ENCODE measurements at regions not wholly inside any gene's neighbourhood (a gene's known extent, or its start where the extent isn't known, plus 50 kb on each side); places are given as distances from the start of the nearest gene placed in this dataset.

GRCh38 chr5:163384669-163385068 lies 52.7 kb upstream of the CCNG1 start:
- H3K9ac ChIP-seq (ENCODE audit: low read length) = peak overlapping the region; percentile 75
- no peak overlapping the region for H3K23ac ChIP-seq (ENCODE audit: low read length in 2 of 2)
- no peak overlapping the region for H3K14ac ChIP-seq (ENCODE audit: low read length in 2 of 2)
- H2BK120ac ChIP-seq (ENCODE audit: low read depth, low read length) = no peak overlapping the region
- 92% methylated on average over 1 of the region's 4 CpGs for WGBS
- H4K8ac ChIP-seq (ENCODE audit: low read length) = no peak overlapping the region
- no peak overlapping the region for H3K4ac ChIP-seq (ENCODE audit: low read depth in 1 of 2, low read length in 2 of 2)
- no peak overlapping the region for H3K4me2 ChIP-seq (ENCODE audit: low read length, poor library complexity, severe bottlenecking)
- no peak overlapping the region for H3K18ac ChIP-seq (ENCODE audit: low read depth in 1 of 2, low read length in 2 of 2)
- no peak overlapping the region for H4K91ac ChIP-seq (ENCODE audit: low read length)
- H3K4me3 ChIP-seq (ENCODE audit: insufficient read depth in 1 of 2, low read depth in 1 of 2, low read length in 2 of 2) = peak overlapping the region in 1 of 2 experiments; percentile 19
- no peak overlapping the region for H3K27ac ChIP-seq (ENCODE audit: low read length, poor library complexity, severe bottlenecking)
- H2BK12ac ChIP-seq (ENCODE audit: low read length in 2 of 2) = no peak overlapping the region
- no peaks in the 10 kb centered on the region for H3K9me3 ChIP-seq (ENCODE audit: control insufficient read depth, low read length)
- H3K4me1 ChIP-seq (ENCODE audit: control insufficient read depth, insufficient read depth, low read depth, low read length) = peaks cover 3% of the 10 kb centered on the region
- H2AFZ ChIP-seq (ENCODE audit: low read depth, low read length) = no peak overlapping the region
- no peak overlapping the region for H2BK5ac ChIP-seq (ENCODE audit: low read depth, low read length, poor library complexity, severe bottlenecking)
- H3K36me3 ChIP-seq (ENCODE audit: control insufficient read depth in 1 of 2, insufficient read depth in 2 of 2, low read depth in 1 of 2, low read length in 2 of 2) = no peaks in the 10 kb centered on the region
- no peaks in the 10 kb centered on the region for H3K27me3 ChIP-seq (ENCODE audit: control insufficient read depth in 1 of 2, insufficient read depth in 1 of 2, low read length in 2 of 2)
- DNase-seq = no peak
- H3K79me1 ChIP-seq (replicated peaks; ENCODE audit: low read length, poor library complexity, severe bottlenecking) = no peaks in the 10 kb centered on the region
- H2BK15ac ChIP-seq (ENCODE audit: low read depth, poor library complexity, severe bottlenecking) = no peak overlapping the region
- no peak overlapping the region for H2AK5ac ChIP-seq (ENCODE audit: low read length, severe bottlenecking)

GRCh38 chr5:163385271-163385670 lies 52.1 kb upstream of the CCNG1 start:
- Histone ChIP-seq H3K4me2 (ENCODE audit: low read length, poor library complexity, severe bottlenecking) (no peak overlapping the region), H3K23ac (ENCODE audit: low read length in 2 of 2) (no peak overlapping the region), H4K91ac (ENCODE audit: low read length) (no peak overlapping the region), H2AFZ (ENCODE audit: low read depth, low read length) (no peak overlapping the region), H3K27ac (ENCODE audit: low read length, poor library complexity, severe bottlenecking) (no peak overlapping the region), H3K79me1 (replicated peaks; ENCODE audit: low read length, poor library complexity, severe bottlenecking) (no peaks in the 10 kb centered on the region), H3K4ac (ENCODE audit: low read depth in 1 of 2, low read length in 2 of 2) (no peak overlapping the region), H3K9ac (ENCODE audit: low read length) (peak overlapping the region; percentile 75), H2BK15ac (ENCODE audit: low read depth, poor library complexity, severe bottlenecking) (no peak overlapping the region), H3K4me1 (ENCODE audit: control insufficient read depth, insufficient read depth, low read depth, low read length) (no peaks in the 10 kb centered on the region), H2AK5ac (ENCODE audit: low read length, severe bottlenecking) (no peak overlapping the region), H2BK120ac (ENCODE audit: low read depth, low read length) (no peak overlapping the region), H3K9me3 (ENCODE audit: control insufficient read depth, low read length) (no peaks in the 10 kb centered on the region), H3K4me3 (ENCODE audit: insufficient read depth in 1 of 2, low read depth in 1 of 2, low read length in 2 of 2) (peak overlapping the region in 1 of 2 experiments; percentile 19), H3K36me3 (ENCODE audit: control insufficient read depth in 1 of 2, insufficient read depth in 2 of 2, low read depth in 1 of 2, low read length in 2 of 2) (no peaks in the 10 kb centered on the region), H3K27me3 (ENCODE audit: control insufficient read depth in 1 of 2, insufficient read depth in 1 of 2, low read length in 2 of 2) (no peaks in the 10 kb centered on the region), H3K18ac (ENCODE audit: low read depth in 1 of 2, low read length in 2 of 2) (no peak overlapping the region), H2BK5ac (ENCODE audit: low read depth, low read length, poor library complexity, severe bottlenecking) (no peak overlapping the region), H3K14ac (ENCODE audit: low read length in 2 of 2) (no peak overlapping the region), H2BK12ac (ENCODE audit: low read length in 2 of 2) (no peak overlapping the region), H4K8ac (ENCODE audit: low read length) (no peak overlapping the region)
- DNase-seq = no peak
- 91% methylated on average over 5 of the region's 5 CpGs for WGBS

- H3K4me2 ChIP-seq (ENCODE audit: low read length, poor library complexity, severe bottlenecking) = no peak overlapping the region
- no peak overlapping the region for H2AFZ ChIP-seq (ENCODE audit: low read depth, low read length)
- H3K18ac ChIP-seq (ENCODE audit: low read depth in 1 of 2, low read length in 2 of 2) = no peak overlapping the region
- H3K9ac ChIP-seq (ENCODE audit: low read length) = peak overlapping the region; percentile 75
- no peak overlapping the region for H3K14ac ChIP-seq (ENCODE audit: low read length in 2 of 2)
- no peak overlapping the region for H3K27ac ChIP-seq (ENCODE audit: low read length, poor library complexity, severe bottlenecking)
- H3K4ac ChIP-seq (ENCODE audit: low read depth in 1 of 2, low read length in 2 of 2) = no peak overlapping the region
- DNase-seq = no peak
- no peak overlapping the region for H2BK120ac ChIP-seq (ENCODE audit: low read depth, low read length)
- peak overlapping the region in 1 of 2 experiments; percentile 19 for H3K4me3 ChIP-seq (ENCODE audit: insufficient read depth in 1 of 2, low read depth in 1 of 2, low read length in 2 of 2)
- no peaks in the 10 kb centered on the region for H3K27me3 ChIP-seq (ENCODE audit: control insufficient read depth in 1 of 2, insufficient read depth in 1 of 2, low read length in 2 of 2)
- H3K36me3 ChIP-seq (ENCODE audit: control insufficient read depth in 1 of 2, insufficient read depth in 2 of 2, low read depth in 1 of 2, low read length in 2 of 2) = no peaks in the 10 kb centered on the region
- H2BK12ac ChIP-seq (ENCODE audit: low read length in 2 of 2) = no peak overlapping the region
- H2BK15ac ChIP-seq (ENCODE audit: low read depth, poor library complexity, severe bottlenecking) = no peak overlapping the region
- no peak overlapping the region for H4K8ac ChIP-seq (ENCODE audit: low read length)
- H3K9me3 ChIP-seq (ENCODE audit: control insufficient read depth, low read length) = no peaks in the 10 kb centered on the region
- H4K91ac ChIP-seq (ENCODE audit: low read length) = no peak overlapping the region
- no peak overlapping the region for H2AK5ac ChIP-seq (ENCODE audit: low read length, severe bottlenecking)
- H3K79me1 ChIP-seq (replicated peaks; ENCODE audit: low read length, poor library complexity, severe bottlenecking) = no peaks in the 10 kb centered on the region
- no peak overlapping the region for H3K23ac ChIP-seq (ENCODE audit: low read length in 2 of 2)
- WGBS = no CpG with 5 or more reads among the region's 1 CpG
- no peaks in the 10 kb centered on the region for H3K4me1 ChIP-seq (ENCODE audit: control insufficient read depth, insufficient read depth, low read depth, low read length)
- no peak overlapping the region for H2BK5ac ChIP-seq (ENCODE audit: low read depth, low read length, poor library complexity, severe bottlenecking)
These were observed 51.6 kb upstream of the CCNG1 start for GRCh38 chr5:163385824-163386223.

GRCh38 chr5:163386352-163386751 lies 51.0 kb upstream of the CCNG1 start:
- H3K36me3 ChIP-seq (ENCODE audit: control insufficient read depth in 1 of 2, insufficient read depth in 2 of 2, low read depth in 1 of 2, low read length in 2 of 2) = no peaks in the 10 kb centered on the region
- no peaks in the 10 kb centered on the region for H3K9me3 ChIP-seq (ENCODE audit: control insufficient read depth, low read length)
- DNase-seq = no peak

More at GRCh38 chr5:163386352-163386751, 51.0 kb upstream of the CCNG1 start:
- Histone ChIP-seq H3K4me2 (ENCODE audit: low read length, poor library complexity, severe bottlenecking) (no peak overlapping the region), H4K8ac (ENCODE audit: low read length) (no peak overlapping the region), H3K4me3 (ENCODE audit: insufficient read depth in 1 of 2, low read depth in 1 of 2, low read length in 2 of 2) (no peak overlapping the region), H3K79me1 (replicated peaks; ENCODE audit: low read length, poor library complexity, severe bottlenecking) (no peaks in the 10 kb centered on the region), H3K27ac (ENCODE audit: low read length, poor library complexity, severe bottlenecking) (no peak overlapping the region), H3K4me1 (ENCODE audit: control insufficient read depth, insufficient read depth, low read depth, low read length) (no peaks in the 10 kb centered on the region), H2BK5ac (ENCODE audit: low read depth, low read length, poor library complexity, severe bottlenecking) (no peak overlapping the region), H2AK5ac (ENCODE audit: low read length, severe bottlenecking) (no peak overlapping the region), H3K4ac (ENCODE audit: low read depth in 1 of 2, low read length in 2 of 2) (no peak overlapping the region), H2BK12ac (ENCODE audit: low read length in 2 of 2) (no peak overlapping the region), H3K27me3 (ENCODE audit: control insufficient read depth in 1 of 2, insufficient read depth in 1 of 2, low read length in 2 of 2) (no peaks in the 10 kb centered on the region), H3K14ac (ENCODE audit: low read length in 2 of 2) (no peak overlapping the region), H2BK120ac (ENCODE audit: low read depth, low read length) (no peak overlapping the region), H3K9ac (ENCODE audit: low read length) (no peak overlapping the region), H4K91ac (ENCODE audit: low read length) (no peak overlapping the region), H2AFZ (ENCODE audit: low read depth, low read length) (no peak overlapping the region), H3K18ac (ENCODE audit: low read depth in 1 of 2, low read length in 2 of 2) (no peak overlapping the region), H3K23ac (ENCODE audit: low read length in 2 of 2) (no peak overlapping the region), H2BK15ac (ENCODE audit: low read depth, poor library complexity, severe bottlenecking) (no peak overlapping the region)
